Parathyroid adenoma (tissue), 2 donors: ENCODE measurements at regions not wholly inside any gene's neighbourhood (a gene's known extent, or its start where the extent isn't known, plus 50 kb on each side); places are given as distances from the start of the nearest gene placed in this dataset.

Experiments
- H2AFZ ChIP-seq: fragments of 300-600 bp; sonication (generic); one replicate; pipeline ENCODE4 v1.7.0; 2017; ENCODE audit warnings: antibody characterized with exemption, mild to moderate bottlenecking
- H3K27ac ChIP-seq: fragments of 300-600 bp; sonication (generic); one replicate; pipeline ENCODE4 v1.7.0; 2017
- H3K27me3 ChIP-seq: fragments of 300-600 bp; sonication (generic); one replicate; pipeline ENCODE4 v1.7.0; 2017; ENCODE audit warnings: low read length; ENCODE audit not compliant: control insufficient read depth, insufficient read depth
- H3K36me3 ChIP-seq: fragments of 300-600 bp; sonication (generic); one replicate; pipeline ENCODE4 v1.7.0; 2017; ENCODE audit warnings: low read length; ENCODE audit not compliant: control insufficient read depth, insufficient read depth
- H3K4me1 ChIP-seq: fragments of 300-600 bp; sonication (generic); one replicate; pipeline ENCODE4 v1.7.0; 2017; ENCODE audit warnings: control low read depth
- H3K4me2 ChIP-seq: fragments of 300-600 bp; sonication (generic); one replicate; pipeline ENCODE4 v1.7.0; 2017; ENCODE audit warnings: low read length
- H3K4me3 ChIP-seq: fragments of 300-600 bp; sonication (generic); one replicate; pipeline ENCODE4 v1.7.0; 2017; ENCODE audit warnings: low read depth, low read length
- H3K79me2 ChIP-seq: fragments of 300-600 bp; sonication (generic); one replicate; pipeline ENCODE4 v1.7.0; 2017; ENCODE audit warnings: control low read depth
- H3K9ac ChIP-seq: fragments of 300-600 bp; sonication (generic); one replicate; pipeline ENCODE4 v1.7.0; 2017; ENCODE audit warnings: mild to moderate bottlenecking
- H3K9me3 ChIP-seq: fragments of 300-600 bp; sonication (generic); one replicate; pipeline ENCODE4 v1.7.0; 2017; ENCODE audit warnings: low read length; ENCODE audit not compliant: control insufficient read depth
- CTCF ChIP-seq: fragments of 300-600 bp; sonication (generic); IDR thresholded peaks from one replicate; pipeline ENCODE4 v1.7.0; 2017; ENCODE audit warnings: antibody characterized with exemption, mild to moderate bottlenecking
- donor health status: primary hyperparathyroidism.

GRCh38 chr6:105802703-105803102, 283.4 kb upstream of the PRDM1 start:
- H3K27me3 ChIP-seq: no peaks in the 10 kb centered on the region
- peaks cover 3% of the 10 kb centered on the region for H3K9me3 ChIP-seq
- no peak overlapping the region for H3K9ac ChIP-seq
- TF ChIP-seq CTCF: no peak
- H3K4me1 ChIP-seq: peaks cover 9% of the 10 kb centered on the region
- H3K4me3 ChIP-seq: no peak overlapping the region
- H3K4me2 ChIP-seq: no peak overlapping the region
- no peak overlapping the region for H3K27ac ChIP-seq
- no peaks in the 10 kb centered on the region for H3K36me3 ChIP-seq
- H2AFZ ChIP-seq: no peak overlapping the region
- no peaks in the 10 kb centered on the region for H3K79me2 ChIP-seq

GRCh38 chr6:105800871-105801270, 285.3 kb upstream of the PRDM1 start:
- Histone ChIP-seq H3K4me1 (peaks cover 9% of the 10 kb centered on the region), H3K4me2 (no peak overlapping the region), H3K4me3 (no peak overlapping the region), H3K9ac (no peak overlapping the region), H3K79me2 (no peaks in the 10 kb centered on the region), H3K36me3 (no peaks in the 10 kb centered on the region), H3K9me3 (no peaks in the 10 kb centered on the region), H3K27me3 (no peaks in the 10 kb centered on the region), H2AFZ (no peak overlapping the region), H3K27ac (no peak overlapping the region)
- TF ChIP-seq CTCF: no peak

DNA sequence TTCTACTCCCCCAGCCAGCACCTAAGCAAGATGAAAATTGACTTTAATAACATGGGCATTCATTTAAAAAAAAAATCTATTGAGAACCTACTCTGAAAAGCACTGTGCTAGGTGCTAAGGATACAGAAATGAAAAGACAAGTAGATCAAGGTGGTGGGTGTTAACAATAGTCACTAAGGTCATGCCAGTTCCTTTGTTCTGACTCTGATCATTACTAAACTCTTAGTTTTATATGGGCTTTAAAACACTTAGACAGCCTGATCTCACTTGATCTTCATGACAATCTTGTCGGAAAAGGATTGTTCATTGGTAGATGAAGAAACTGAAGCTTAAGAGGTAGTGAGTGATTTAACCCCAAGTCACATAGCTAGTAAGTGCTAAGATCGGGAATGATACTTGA, 285.7 kb upstream of the PRDM1 start:
- no peak overlapping the region for H2AFZ ChIP-seq
- no peak overlapping the region for H3K4me2 ChIP-seq
- no peak overlapping the region for H3K27ac ChIP-seq
- peaks cover 9% of the 10 kb centered on the region for H3K4me1 ChIP-seq
- no peak overlapping the region for H3K4me3 ChIP-seq
- no peaks in the 10 kb centered on the region for H3K79me2 ChIP-seq
- no peak overlapping the region for H3K9ac ChIP-seq
- H3K36me3 ChIP-seq: no peaks in the 10 kb centered on the region
- no peak for TF ChIP-seq CTCF
- no peaks in the 10 kb centered on the region for H3K9me3 ChIP-seq
- H3K27me3 ChIP-seq: no peaks in the 10 kb centered on the region

GRCh38 chr6:105799056-105799455, 287.1 kb upstream of the PRDM1 start:
- TF ChIP-seq CTCF: no peak
- H3K4me2 ChIP-seq: no peak overlapping the region
- no peaks in the 10 kb centered on the region for H3K79me2 ChIP-seq
- H3K9me3 ChIP-seq: no peaks in the 10 kb centered on the region
- H3K9ac ChIP-seq: no peak overlapping the region
- no peak overlapping the region for H3K4me3 ChIP-seq
- no peaks in the 10 kb centered on the region for H3K36me3 ChIP-seq
- H3K4me1 ChIP-seq: peaks cover 9% of the 10 kb centered on the region
- no peaks in the 10 kb centered on the region for H3K27me3 ChIP-seq
- no peak overlapping the region for H3K27ac ChIP-seq
- H2AFZ ChIP-seq: no peak overlapping the region

DNA sequence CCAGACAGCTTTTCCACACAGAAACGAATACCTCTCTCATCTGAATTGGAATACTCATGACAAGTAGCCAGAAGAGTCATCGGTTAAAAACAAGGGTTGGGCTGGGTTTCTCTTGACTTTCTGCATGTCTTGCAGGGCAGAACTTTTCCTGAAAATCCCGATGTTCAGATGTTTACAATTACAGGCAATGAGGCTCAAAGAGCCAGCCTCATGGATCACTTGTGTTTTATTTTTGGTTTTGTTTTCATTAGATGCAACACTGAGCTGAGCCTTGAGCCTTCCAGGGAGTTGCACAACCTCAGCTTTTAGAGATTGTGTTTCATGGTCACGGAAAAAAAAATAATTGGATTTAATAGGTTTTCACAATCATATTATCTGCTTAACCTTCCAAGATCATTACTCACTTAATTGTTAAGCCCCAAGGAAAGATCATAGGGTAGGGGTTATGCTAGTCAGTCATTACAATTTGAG, 288.1 kb upstream of the PRDM1 start:
- Histone ChIP-seq H3K4me1 (peaks cover 9% of the 10 kb centered on the region), H3K4me3 (no peak overlapping the region), H2AFZ (peak overlapping the region; percentile 33), H3K36me3 (no peaks in the 10 kb centered on the region), H3K9me3 (no peaks in the 10 kb centered on the region), H3K4me2 (peak overlapping the region; percentile 34), H3K9ac (no peak overlapping the region), H3K27me3 (no peaks in the 10 kb centered on the region), H3K27ac (no peak overlapping the region), H3K79me2 (no peaks in the 10 kb centered on the region)
- TF ChIP-seq CTCF: no peak
